Central memory CD8-positive, alpha-beta T cell (primary cell): ENCODE measurements at regions not wholly inside any gene's neighbourhood (a gene's known extent, or its start where the extent isn't known, plus 50 kb on each side); places are given as distances from the start of the nearest gene placed in this dataset.

Experiments used
- ATAC-seq: fragments of 150-1000 bp; cut with Tn5 transposase; replicated peaks from 2 replicates; pipeline ENCODE4 v1.10.0; 2022; ENCODE audit warnings: mild to moderate bottlenecking, moderate FRiP score, moderate number of reproducible peaks; ENCODE audit not compliant: poor library complexity, severe bottlenecking; ENCODE audit errors: extremely low read depth
- DNase-seq, 2 donors: peaks; one replicate each; pipeline ENCODE4 v3.0.0; 2021; ENCODE audit warnings: low spot score in 2 of 2
- H3K27ac Mint-ChIP-seq: one replicate; pipeline ENCODE4 v1.8.0; 2022; ENCODE audit warnings: low read depth, mild to moderate bottlenecking, moderate library complexity, mixed read lengths
- H3K27me3 Mint-ChIP-seq: one replicate; pipeline ENCODE4 v1.8.0; 2022; ENCODE audit warnings: mixed read lengths
- H3K36me3 Mint-ChIP-seq: one replicate; pipeline ENCODE4 v1.8.0; 2022; ENCODE audit warnings: mild to moderate bottlenecking, moderate library complexity, mixed read lengths; ENCODE audit not compliant: insufficient read depth
- H3K4me1 Mint-ChIP-seq: one replicate; pipeline ENCODE4 v1.8.0; 2022; ENCODE audit warnings: mixed read lengths
- H3K4me3 Mint-ChIP-seq: one replicate; pipeline ENCODE4 v1.8.0; 2022; ENCODE audit warnings: mild to moderate bottlenecking, moderate library complexity, mixed read lengths
- H3K9me3 Mint-ChIP-seq: one replicate; pipeline ENCODE4 v1.8.0; 2022; ENCODE audit warnings: mixed read lengths

DNA sequence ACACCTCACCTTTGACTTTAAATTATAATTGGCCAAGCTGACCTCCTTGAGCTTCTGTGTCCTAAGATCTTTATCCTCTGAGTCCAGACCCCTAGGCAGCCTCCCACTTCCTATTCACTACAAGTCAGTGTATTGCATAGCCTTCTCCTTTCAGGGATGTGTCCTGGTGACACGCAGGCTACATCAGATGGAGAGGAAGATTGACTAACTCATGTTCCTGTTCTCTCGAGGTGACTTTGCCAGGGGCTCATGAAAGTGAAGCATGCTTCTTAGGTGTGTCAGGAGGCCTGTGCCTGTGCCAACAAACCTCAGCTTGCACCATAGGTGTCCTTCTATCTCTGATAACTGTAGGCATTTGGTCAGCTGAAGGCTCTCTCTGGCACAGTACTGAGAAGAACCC, 195.7 kb upstream of the HS3ST1 start:
- Mint-ChIP-seq H3K36me3 (no peaks in the 10 kb centered on the region), H3K4me1 (no peaks in the 10 kb centered on the region), H3K27me3 (no peaks in the 10 kb centered on the region), H3K4me3 (no peak overlapping the region), H3K27ac (no peak overlapping the region), H3K9me3 (peaks cover 1% of the 10 kb centered on the region)
- ATAC-seq (no peak), DNase-seq (no peak)

DNA sequence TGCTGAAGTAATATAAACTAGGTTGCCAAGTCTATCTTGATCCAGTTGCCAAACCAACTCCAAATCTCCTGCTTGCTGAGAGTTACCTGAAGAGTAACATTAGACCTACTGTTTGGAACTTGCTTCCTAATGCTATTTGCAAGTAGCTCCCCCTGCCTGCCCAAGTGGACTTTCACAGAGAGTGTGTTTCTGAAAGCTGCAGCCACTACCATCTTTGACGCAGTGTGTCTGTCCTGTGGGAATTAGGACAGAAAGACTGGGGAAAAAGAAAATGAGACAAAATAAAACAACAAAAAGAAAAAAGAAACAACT, 195.0 kb upstream of the HS3ST1 start:
- Mint-ChIP-seq H3K9me3 (no peaks in the 10 kb centered on the region), H3K4me3 (no peak overlapping the region), H3K36me3 (no peaks in the 10 kb centered on the region), H3K27ac (no peak overlapping the region), H3K27me3 (no peaks in the 10 kb centered on the region), H3K4me1 (no peaks in the 10 kb centered on the region)
- DNase-seq (no peak), ATAC-seq (no peak)

DNA sequence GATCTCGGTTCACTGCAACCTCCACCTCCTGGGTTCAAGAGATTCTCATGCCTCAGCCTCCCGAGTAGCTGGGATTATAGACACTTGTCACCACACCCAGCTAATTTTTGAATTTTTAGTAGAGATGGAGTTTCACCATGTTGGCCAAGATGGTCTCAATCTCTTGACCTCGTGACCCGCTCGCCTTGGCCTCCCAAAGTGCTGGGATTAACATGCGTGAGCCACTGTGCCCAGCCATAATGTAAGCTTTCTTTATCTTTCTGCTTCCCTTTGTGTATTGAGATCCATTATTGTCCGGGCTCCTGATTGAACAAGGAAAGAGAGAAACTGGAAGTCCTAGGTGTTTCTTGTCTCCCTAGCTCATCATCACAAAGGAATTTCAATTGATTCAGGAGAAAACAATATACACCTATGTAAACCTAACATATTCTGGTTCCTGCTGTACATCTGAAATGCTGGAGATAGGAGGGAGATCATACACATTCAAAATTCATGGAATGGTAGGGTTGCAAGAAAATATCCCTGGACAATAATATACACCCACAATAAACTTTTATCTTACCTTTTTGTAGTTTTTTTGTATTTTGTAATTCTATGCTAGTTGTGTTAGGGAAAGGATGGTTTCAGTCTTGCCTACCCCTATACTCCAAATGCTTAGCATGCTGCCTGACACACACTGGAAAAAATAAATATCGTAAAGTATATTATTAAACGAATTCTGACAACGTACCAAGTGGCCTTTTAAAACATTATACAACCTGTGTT, 194.4 kb upstream of the HS3ST1 start:
- no peak overlapping the region for H3K4me3 Mint-ChIP-seq
- ATAC-seq, result no peak
- no peaks in the 10 kb centered on the region for H3K27me3 Mint-ChIP-seq
- no peaks in the 10 kb centered on the region for H3K4me1 Mint-ChIP-seq
- no peaks in the 10 kb centered on the region for H3K9me3 Mint-ChIP-seq
- no peaks in the 10 kb centered on the region for H3K36me3 Mint-ChIP-seq
- no peak for DNase-seq
- no peak overlapping the region for H3K27ac Mint-ChIP-seq

DNA sequence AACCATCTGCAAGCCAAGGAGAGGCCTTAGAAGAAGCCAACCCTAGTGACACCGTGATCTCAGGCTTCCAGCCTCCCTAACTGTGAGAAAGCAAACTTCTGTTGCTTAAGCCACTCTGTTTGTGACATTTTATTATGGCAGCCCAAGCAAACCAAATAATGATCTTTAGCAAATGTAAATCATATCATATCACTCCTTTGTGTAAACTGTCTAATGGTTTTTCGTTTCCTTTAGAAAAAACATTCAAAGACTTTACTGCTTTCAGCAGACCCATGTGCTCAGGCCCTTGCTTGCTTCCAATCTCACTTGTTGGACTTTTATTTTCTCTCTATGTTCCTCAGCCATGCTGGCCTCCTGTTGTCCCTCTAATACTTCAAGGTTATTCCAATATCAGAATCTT, 192.2 kb upstream of the HS3ST1 start:
- no peak overlapping the region for H3K27ac Mint-ChIP-seq
- H3K4me3 Mint-ChIP-seq, result no peak overlapping the region
- H3K4me1 Mint-ChIP-seq, result no peaks in the 10 kb centered on the region
- ATAC-seq, result no peak
- no peaks in the 10 kb centered on the region for H3K27me3 Mint-ChIP-seq
- no peaks in the 10 kb centered on the region for H3K36me3 Mint-ChIP-seq
- H3K9me3 Mint-ChIP-seq, result no peaks in the 10 kb centered on the region
- DNase-seq, result no peak

DNA sequence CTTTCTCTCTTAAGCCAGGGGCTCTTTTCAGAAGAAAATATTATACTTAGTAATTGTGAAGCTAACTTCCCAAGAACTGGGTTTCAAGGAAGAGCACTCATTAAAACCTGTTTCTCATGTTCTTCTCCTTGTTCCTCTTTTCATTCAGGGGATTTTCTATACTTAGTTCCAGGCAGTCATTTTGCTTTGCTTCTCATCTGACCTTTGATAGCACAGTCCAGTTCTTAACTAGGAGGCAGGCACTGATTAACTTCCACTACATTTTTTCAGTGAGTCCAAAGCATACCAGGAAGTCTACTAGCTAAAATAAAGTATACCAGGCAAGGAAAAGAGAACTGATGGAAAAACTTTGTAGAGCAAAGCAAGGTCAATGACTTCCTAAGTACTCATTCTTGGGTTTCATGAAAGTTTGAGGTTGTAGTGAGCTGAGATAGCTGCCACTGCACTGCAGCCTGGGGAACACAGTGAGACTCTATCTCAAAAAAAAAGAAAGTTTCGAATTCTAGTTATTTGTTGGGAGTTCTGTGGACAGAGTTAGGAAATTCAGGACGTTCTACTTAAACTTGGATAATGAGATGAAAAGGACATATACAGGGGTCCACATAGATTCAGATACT, 190.1 kb upstream of the HS3ST1 start:
- Mint-ChIP-seq H3K27ac (no peak overlapping the region), H3K27me3 (no peaks in the 10 kb centered on the region), H3K9me3 (no peaks in the 10 kb centered on the region), H3K4me1 (no peaks in the 10 kb centered on the region), H3K4me3 (no peak overlapping the region), H3K36me3 (no peaks in the 10 kb centered on the region)
- ATAC-seq, result no peak
- DNase-seq, result no peak

DNA sequence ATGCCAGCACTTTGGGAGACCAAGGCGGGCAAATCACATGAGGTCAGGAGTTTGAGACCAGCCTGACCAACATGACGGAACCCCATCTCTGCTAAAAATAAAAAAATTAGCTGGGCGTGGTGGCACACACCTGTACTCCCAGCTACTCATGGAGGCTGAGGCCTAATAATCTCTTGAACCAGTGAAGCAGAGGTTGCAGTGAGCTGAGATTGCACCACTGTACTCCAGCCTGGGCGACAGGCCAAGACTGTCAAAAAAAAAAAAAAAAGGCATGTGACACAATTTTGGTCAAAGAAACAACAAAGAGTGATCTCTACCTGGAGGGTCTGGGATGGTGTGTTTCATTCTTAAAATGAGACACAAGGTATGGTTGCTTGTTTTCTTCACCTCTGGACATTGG, 188.2 kb upstream of the HS3ST1 start:
- Mint-ChIP-seq H3K27ac (no peak overlapping the region), H3K4me1 (no peaks in the 10 kb centered on the region), H3K4me3 (no peak overlapping the region), H3K36me3 (no peaks in the 10 kb centered on the region), H3K9me3 (no peaks in the 10 kb centered on the region), H3K27me3 (no peaks in the 10 kb centered on the region)
- DNase-seq (no peak), ATAC-seq (no peak)

DNA sequence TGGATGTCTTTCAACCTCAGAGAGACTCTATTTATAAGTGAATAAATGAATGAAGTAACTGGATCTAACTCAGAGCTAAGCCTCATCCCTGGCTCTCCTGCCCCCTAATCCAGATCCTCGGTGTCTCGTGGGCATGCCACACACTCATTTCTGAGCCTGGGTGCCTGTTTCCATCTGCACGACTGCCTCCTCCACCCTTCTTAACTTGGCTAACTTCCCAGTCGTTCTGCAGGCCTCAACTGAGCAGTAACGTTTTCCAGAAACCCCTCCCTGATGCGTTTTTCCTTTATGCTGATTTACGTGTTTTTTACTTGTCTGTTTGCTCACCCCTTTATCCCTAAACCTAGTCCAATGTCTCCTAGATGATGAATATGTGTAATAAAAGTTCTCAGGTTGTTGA, 186.9 kb upstream of the HS3ST1 start:
- Mint-ChIP-seq H3K4me1 (no peaks in the 10 kb centered on the region), H3K27me3 (no peaks in the 10 kb centered on the region), H3K36me3 (no peaks in the 10 kb centered on the region), H3K4me3 (no peak overlapping the region), H3K27ac (no peak overlapping the region), H3K9me3 (peaks cover 4% of the 10 kb centered on the region)
- ATAC-seq, result no peak
- no peak for DNase-seq

DNA sequence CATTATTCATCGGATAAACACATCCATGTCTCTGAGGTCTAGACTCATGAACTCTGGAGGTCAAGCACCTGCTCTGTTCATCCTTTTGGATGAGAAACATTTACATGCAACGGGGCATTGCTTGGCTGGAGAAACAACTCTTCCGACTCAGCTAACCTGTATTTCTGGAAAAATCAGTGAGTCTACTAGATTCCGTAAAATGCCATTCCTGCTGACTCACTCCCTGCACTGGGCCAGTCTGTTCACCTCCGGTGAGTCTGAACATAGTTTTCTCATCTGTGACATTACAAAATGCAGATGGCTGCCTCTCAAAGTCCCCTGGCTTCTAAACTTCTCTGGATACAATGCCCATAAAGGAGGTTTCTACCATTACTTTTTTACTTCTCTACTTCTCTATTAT, 185.7 kb upstream of the HS3ST1 start:
- Mint-ChIP-seq H3K4me3 (no peak overlapping the region), H3K27me3 (no peaks in the 10 kb centered on the region), H3K27ac (no peak overlapping the region), H3K9me3 (peaks cover 4% of the 10 kb centered on the region), H3K4me1 (no peaks in the 10 kb centered on the region), H3K36me3 (no peaks in the 10 kb centered on the region)
- ATAC-seq, result no peak
- no peak for DNase-seq

DNA sequence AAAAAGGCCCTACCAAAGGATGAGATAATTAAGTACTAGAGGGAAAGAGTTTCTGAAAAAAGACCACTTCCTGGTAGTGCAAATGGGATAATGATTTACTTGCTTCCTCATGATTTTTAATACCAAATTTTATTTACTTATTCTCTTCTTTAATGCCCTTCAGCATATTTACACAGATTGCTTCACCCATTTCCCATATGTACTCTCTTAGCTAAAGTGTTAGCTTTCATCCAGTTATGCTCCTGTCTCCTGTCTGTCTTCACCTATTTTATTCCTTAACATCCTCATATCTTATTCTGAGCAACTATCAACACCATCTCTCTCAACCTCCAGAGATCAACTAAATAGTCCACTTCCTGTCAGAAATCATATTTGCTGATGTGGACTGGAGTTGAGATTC, 183.2 kb upstream of the HS3ST1 start:
- no peaks in the 10 kb centered on the region for H3K27me3 Mint-ChIP-seq
- H3K4me1 Mint-ChIP-seq, result no peaks in the 10 kb centered on the region
- DNase-seq, result no peak
- no peak overlapping the region for H3K27ac Mint-ChIP-seq
- H3K9me3 Mint-ChIP-seq, result peaks cover 4% of the 10 kb centered on the region
- H3K4me3 Mint-ChIP-seq, result no peak overlapping the region
- no peak for ATAC-seq
- no peaks in the 10 kb centered on the region for H3K36me3 Mint-ChIP-seq

DNA sequence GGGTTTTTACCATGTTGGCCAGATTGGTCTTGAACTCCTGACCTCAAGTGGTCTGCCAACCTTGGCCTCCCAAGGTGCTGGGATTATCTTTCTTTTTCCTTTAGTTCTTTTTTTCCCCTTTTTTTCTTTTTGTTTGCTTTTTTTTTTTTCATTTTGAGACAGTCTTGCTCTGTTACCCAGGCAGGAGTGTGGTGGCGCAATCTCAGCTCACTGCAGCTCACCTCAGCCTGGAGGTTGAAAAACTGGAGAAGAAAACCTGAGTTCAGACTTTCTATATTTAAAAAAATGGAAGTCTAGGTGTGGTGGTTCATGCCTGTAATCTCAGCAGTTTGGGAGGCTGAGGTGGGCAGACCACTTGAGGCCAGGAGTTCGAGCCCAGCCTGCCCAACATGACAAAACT, 181.1 kb upstream of the HS3ST1 start:
- H3K4me3 Mint-ChIP-seq, result no peak overlapping the region
- H3K27me3 Mint-ChIP-seq, result no peaks in the 10 kb centered on the region
- H3K36me3 Mint-ChIP-seq, result no peaks in the 10 kb centered on the region
- no peak overlapping the region for H3K27ac Mint-ChIP-seq
- ATAC-seq, result no peak
- H3K4me1 Mint-ChIP-seq, result no peaks in the 10 kb centered on the region
- H3K9me3 Mint-ChIP-seq, result peaks cover 4% of the 10 kb centered on the region
- no peak for DNase-seq

DNA sequence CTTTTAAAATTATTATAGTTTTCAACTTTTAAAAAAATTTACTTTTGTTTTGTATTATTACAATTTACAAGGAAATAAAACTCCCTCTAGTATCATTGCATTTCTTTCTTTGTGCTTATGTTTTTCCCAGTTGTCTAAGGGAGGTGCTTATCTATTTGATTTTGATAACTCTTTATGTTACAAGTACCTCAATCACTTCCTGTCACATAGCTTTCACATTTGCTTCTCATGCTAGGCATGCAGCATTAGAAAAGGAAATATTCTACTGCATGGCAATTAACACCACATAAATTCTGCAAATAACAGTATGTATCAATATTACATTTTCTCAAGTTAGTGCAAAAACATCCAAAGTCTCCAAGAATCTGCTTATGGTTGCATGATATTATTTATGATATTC, 180.3 kb upstream of the HS3ST1 start:
- H3K4me3 Mint-ChIP-seq, result no peak overlapping the region
- no peaks in the 10 kb centered on the region for H3K4me1 Mint-ChIP-seq
- H3K9me3 Mint-ChIP-seq, result peaks cover 4% of the 10 kb centered on the region
- no peak overlapping the region for H3K27ac Mint-ChIP-seq
- ATAC-seq (no peak), DNase-seq (no peak)
- H3K36me3 Mint-ChIP-seq, result no peaks in the 10 kb centered on the region
- no peaks in the 10 kb centered on the region for H3K27me3 Mint-ChIP-seq

DNA sequence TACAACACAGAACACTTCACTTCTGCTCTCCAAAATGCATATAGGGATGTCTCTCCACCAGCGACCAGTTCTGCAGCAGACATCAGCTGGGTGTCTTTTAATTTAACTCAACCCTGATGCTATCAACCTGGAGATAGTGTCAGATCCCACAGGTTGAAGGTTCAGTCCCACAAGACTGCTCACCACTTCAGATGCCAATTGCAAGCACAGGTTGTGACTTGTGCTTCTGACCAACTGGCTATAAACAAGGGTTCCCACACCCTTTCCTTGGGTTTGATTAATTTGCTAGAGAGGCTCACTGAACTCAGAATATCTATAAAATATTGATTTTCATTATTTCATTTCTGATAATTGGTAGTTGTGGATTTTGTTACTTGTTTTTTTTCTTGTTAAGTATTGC, 177.4 kb upstream of the HS3ST1 start:
- Mint-ChIP-seq H3K4me3 (no peak overlapping the region), H3K27ac (no peak overlapping the region), H3K4me1 (no peaks in the 10 kb centered on the region), H3K9me3 (peaks cover 2% of the 10 kb centered on the region), H3K36me3 (no peaks in the 10 kb centered on the region), H3K27me3 (no peaks in the 10 kb centered on the region)
- DNase-seq (no peak), ATAC-seq (no peak)

DNA sequence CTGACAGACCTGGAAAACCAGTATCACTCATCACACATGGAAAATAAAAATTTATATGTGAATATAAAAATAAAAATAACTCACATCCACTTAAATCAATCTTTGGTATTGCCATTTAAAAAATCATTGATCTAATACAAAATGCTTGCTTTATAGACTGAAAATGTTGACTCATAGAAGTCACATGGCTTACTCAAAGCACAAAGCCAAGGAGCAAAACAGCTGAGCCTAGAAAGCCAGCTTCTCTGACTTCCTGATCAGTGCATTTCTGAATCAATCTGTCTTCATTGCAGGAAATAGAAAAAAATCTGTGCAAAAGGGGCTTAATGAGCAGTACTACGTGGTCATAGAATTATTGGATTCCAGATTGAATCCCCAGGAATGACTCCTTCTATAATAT, 176.9 kb upstream of the HS3ST1 start:
- H3K36me3 Mint-ChIP-seq, result no peaks in the 10 kb centered on the region
- H3K4me3 Mint-ChIP-seq, result no peak overlapping the region
- DNase-seq (no peak), ATAC-seq (no peak)
- no peaks in the 10 kb centered on the region for H3K27me3 Mint-ChIP-seq
- H3K27ac Mint-ChIP-seq, result no peak overlapping the region
- no peaks in the 10 kb centered on the region for H3K9me3 Mint-ChIP-seq
- no peaks in the 10 kb centered on the region for H3K4me1 Mint-ChIP-seq
